Sigmoid colon (tissue), 4 donors: ENCODE measurements at regions not wholly inside any gene's neighbourhood (a gene's known extent, or its start where the extent isn't known, plus 50 kb on each side); places are given as distances from the start of the nearest gene placed in this dataset.

Experiments
- CTCF ChIP-seq, 4 experiments: fragments of 450-650 bp in 3 of 4; fragments of 200-600 bp in 1 of 4; IDR thresholded peaks; one replicate each; pipeline ENCODE4 v1.5.1; 2016 to 2019; ENCODE audit warnings: antibody characterized with exemption in 4 of 4, mild to moderate bottlenecking in 3 of 4, moderate library complexity in 2 of 4
- EP300 ChIP-seq, 4 donors: sonication (generic); formaldehyde crosslinking; IDR thresholded peaks; one replicate each; pipeline ENCODE4 v1.6.1; 2017; ENCODE audit warnings: antibody characterized with exemption in 4 of 4
- POLR2A ChIP-seq, 2 donors: fragments of 450-650 bp; IDR thresholded peaks; one replicate each; pipeline ENCODE4 v1.6.1; 2016; ENCODE audit warnings: antibody characterized with exemption in 2 of 2, mild to moderate bottlenecking in 2 of 2, moderate library complexity in 2 of 2

GRCh38 chr11:23789200-23789853 is 707.5 kb upstream of the LUZP2 start:
- TF ChIP-seq CTCF (IDR thresholded peaks at IDR 0.05) (no peak), POLR2A (IDR thresholded peaks at IDR 0.05) (no peak), EP300 (IDR thresholded peaks at IDR 0.05) (no peak)
